GM12872 (cell line): ENCODE measurements at regions not wholly inside any gene's neighbourhood (a gene's known extent, or its start where the extent isn't known, plus 50 kb on each side); places are given as distances from the start of the nearest gene placed in this dataset.

ENCODE experiments used
- CTCF ChIP-seq: IDR thresholded peaks from 3 replicates; pipeline ENCODE4 v1.5.1; 2011; ENCODE audit warnings: low read depth, mild to moderate bottlenecking, low read length, moderate library complexity; ENCODE audit not compliant: insufficient read depth

- no peak for TF ChIP-seq CTCF
Observed at GRCh38 chr10:111543854-111544253, 467.0 kb downstream of the ADRA2A start.

- TF ChIP-seq CTCF: no peak
Observed at GRCh38 chr10:111545861-111546605, 469.2 kb downstream of the ADRA2A start.

GRCh38 chr10:111548084-111548726 is 471.4 kb downstream of the ADRA2A start:
- TF ChIP-seq CTCF: no peak

GRCh38 chr10:111551001-111551400 is 474.2 kb downstream of the ADRA2A start:
- TF ChIP-seq CTCF: no peak

GRCh38 chr10:111556666-111557065 is 479.8 kb downstream of the ADRA2A start:
- no peak for TF ChIP-seq CTCF

GRCh38 chr10:111558211-111558610 is 481.4 kb downstream of the ADRA2A start:
- no peak for TF ChIP-seq CTCF

- no peak for TF ChIP-seq CTCF
Observed at GRCh38 chr10:111560027-111560426, 483.2 kb downstream of the ADRA2A start.
